ENCODE measurements at regions not wholly inside any gene's neighbourhood (a gene's known extent, or its start where the extent isn't known, plus 50 kb on each side); places are given as distances from the start of the nearest gene placed in this dataset.

GRCh38 chr4:11611868-11612267 is 183.2 kb upstream of the HS3ST1 start:
- TF ChIP-seq, protein P1, sequence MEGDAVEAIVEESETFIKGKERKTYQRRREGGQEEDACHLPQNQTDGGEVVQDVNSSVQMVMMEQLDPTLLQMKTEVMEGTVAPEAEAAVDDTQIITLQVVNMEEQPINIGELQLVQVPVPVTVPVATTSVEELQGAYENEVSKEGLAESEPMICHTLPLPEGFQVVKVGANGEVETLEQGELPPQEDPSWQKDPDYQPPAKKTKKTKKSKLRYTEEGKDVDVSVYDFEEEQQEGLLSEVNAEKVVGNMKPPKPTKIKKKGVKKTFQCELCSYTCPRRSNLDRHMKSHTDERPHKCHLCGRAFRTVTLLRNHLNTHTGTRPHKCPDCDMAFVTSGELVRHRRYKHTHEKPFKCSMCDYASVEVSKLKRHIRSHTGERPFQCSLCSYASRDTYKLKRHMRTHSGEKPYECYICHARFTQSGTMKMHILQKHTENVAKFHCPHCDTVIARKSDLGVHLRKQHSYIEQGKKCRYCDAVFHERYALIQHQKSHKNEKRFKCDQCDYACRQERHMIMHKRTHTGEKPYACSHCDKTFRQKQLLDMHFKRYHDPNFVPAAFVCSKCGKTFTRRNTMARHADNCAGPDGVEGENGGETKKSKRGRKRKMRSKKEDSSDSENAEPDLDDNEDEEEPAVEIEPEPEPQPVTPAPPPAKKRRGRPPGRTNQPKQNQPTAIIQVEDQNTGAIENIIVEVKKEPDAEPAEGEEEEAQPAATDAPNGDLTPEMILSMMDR (IDR thresholded peaks at IDR 0.05; ENCODE audit: control extremely low read depth in 1 of 3, insufficient read depth in 1 of 3, low read depth in 1 of 3, low read length in 3 of 3), result no peak
- no peak for TF ChIP-seq KDM1A (IDR thresholded peaks at IDR 0.05; ENCODE audit: borderline replicate concordance, low read length)
- no peak for TF ChIP-seq JUND (IDR thresholded peaks at IDR 0.05; ENCODE audit: low read length)
- no peak for TF ChIP-seq POLR2A (IDR thresholded peaks at IDR 0.05; ENCODE audit: control extremely low read depth in 1 of 2, low read depth in 2 of 2, low read length in 2 of 2)
- TF ChIP-seq EZH2 (IDR thresholded peaks at IDR 0.05; ENCODE audit: low read depth, low read length, severe bottlenecking), result no peak
- no peak for TF ChIP-seq SUZ12 (IDR thresholded peaks at IDR 0.05; ENCODE audit: low read length)
